Adrenal gland (tissue), 5 donors: ENCODE measurements at regions not wholly inside any gene's neighbourhood (a gene's known extent, or its start where the extent isn't known, plus 50 kb on each side); places are given as distances from the start of the nearest gene placed in this dataset.

ENCODE experiments used
- POLR2A ChIP-seq, 2 donors: fragments of 450-650 bp; IDR thresholded peaks; one replicate each; pipeline ENCODE4 v1.6.1; 2017; ENCODE audit warnings: antibody characterized with exemption in 2 of 2, mild to moderate bottlenecking in 2 of 2, moderate library complexity in 1 of 2
- TF ChIP-seq, protein P1 (sequence below), 6 experiments: fragments of 450-650 bp in 4 of 6; fragments of 200-600 bp in 2 of 6; sonication (generic) in 1 of 6; IDR thresholded peaks; 1 replicate in 5 of 6; 2 replicates in 1 of 6; pipeline versions ENCODE4 v1.5.1 to v1.8.0; 2016 to 2021; ENCODE audit warnings: antibody characterized with exemption in 6 of 6, mild to moderate bottlenecking in 2 of 6, moderate library complexity in 1 of 6
- donor health status: DM: no; HTN: no; CAD: no.

- TF ChIP-seq POLR2A (IDR thresholded peaks at IDR 0.05): no peak
- TF ChIP-seq, protein P1, sequence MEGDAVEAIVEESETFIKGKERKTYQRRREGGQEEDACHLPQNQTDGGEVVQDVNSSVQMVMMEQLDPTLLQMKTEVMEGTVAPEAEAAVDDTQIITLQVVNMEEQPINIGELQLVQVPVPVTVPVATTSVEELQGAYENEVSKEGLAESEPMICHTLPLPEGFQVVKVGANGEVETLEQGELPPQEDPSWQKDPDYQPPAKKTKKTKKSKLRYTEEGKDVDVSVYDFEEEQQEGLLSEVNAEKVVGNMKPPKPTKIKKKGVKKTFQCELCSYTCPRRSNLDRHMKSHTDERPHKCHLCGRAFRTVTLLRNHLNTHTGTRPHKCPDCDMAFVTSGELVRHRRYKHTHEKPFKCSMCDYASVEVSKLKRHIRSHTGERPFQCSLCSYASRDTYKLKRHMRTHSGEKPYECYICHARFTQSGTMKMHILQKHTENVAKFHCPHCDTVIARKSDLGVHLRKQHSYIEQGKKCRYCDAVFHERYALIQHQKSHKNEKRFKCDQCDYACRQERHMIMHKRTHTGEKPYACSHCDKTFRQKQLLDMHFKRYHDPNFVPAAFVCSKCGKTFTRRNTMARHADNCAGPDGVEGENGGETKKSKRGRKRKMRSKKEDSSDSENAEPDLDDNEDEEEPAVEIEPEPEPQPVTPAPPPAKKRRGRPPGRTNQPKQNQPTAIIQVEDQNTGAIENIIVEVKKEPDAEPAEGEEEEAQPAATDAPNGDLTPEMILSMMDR (IDR thresholded peaks at IDR 0.05): no peak
Measured at GRCh38 chr18:70643812-70644211, 355.0 kb downstream of the SOCS6 start.
